ENCODE measurements at regions not wholly inside any gene's neighbourhood (a gene's known extent, or its start where the extent isn't known, plus 50 kb on each side); places are given as distances from the start of the nearest gene placed in this dataset.

DNA sequence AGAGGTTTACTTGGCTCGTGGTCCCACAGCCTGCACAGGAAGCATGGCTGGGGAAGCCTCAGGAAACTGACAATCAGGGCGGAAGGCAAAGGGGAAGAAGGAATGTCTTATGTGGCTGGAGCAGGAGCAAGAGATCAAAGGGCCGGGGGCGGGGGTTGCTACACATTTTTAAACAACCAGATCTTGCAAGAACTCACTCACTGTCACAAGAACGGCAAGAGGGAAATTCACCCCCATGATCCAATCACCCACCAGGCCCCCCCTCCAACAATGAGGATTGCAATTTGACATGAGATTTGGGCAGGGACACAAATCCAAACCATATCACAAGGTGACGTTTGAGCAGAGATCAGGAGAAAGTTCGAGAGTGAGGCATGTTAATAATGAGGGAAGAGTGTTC lies 163.7 kb upstream of the RPH3A start:
- TF ChIP-seq, protein P1, sequence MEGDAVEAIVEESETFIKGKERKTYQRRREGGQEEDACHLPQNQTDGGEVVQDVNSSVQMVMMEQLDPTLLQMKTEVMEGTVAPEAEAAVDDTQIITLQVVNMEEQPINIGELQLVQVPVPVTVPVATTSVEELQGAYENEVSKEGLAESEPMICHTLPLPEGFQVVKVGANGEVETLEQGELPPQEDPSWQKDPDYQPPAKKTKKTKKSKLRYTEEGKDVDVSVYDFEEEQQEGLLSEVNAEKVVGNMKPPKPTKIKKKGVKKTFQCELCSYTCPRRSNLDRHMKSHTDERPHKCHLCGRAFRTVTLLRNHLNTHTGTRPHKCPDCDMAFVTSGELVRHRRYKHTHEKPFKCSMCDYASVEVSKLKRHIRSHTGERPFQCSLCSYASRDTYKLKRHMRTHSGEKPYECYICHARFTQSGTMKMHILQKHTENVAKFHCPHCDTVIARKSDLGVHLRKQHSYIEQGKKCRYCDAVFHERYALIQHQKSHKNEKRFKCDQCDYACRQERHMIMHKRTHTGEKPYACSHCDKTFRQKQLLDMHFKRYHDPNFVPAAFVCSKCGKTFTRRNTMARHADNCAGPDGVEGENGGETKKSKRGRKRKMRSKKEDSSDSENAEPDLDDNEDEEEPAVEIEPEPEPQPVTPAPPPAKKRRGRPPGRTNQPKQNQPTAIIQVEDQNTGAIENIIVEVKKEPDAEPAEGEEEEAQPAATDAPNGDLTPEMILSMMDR (IDR thresholded peaks at IDR 0.05): no peak
- no peak for TF ChIP-seq POLR2A (IDR thresholded peaks at IDR 0.05)
